ENCODE measurements at regions not wholly inside any gene's neighbourhood (a gene's known extent, or its start where the extent isn't known, plus 50 kb on each side); places are given as distances from the start of the nearest gene placed in this dataset.

DNA sequence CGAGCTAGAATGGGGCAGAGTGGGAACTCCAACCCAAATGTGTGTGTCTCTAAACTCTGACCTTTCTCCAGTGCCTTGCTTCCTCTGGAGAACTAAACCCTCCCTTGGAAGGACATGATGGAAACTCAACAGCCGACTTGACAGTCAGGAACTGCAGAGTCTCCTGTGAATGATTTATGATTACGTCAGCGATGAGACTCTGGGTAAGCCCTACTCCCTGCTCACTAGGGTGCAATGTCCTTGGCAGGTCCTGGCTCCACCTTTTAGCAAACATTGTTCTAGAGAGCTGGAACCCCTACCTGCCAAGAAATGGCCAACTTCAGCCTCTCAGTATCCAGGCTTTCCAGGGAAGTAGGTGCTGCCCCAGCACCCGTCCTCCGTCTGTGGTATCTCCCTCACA, 96.1 kb upstream of the CD82 start:
- peaks cover 20% of the 10 kb centered on the region for H3K27me3 Mint-ChIP-seq
- H3K36me3 ChIP-seq (ENCODE audit: insufficient read depth, low read length): no peaks in the 10 kb centered on the region
- no peak overlapping the region for H3K27ac Mint-ChIP-seq
- peaks cover 0 to 9% of the 10 kb centered on the region in 2 experiments for H3K9me3 ChIP-seq (ENCODE audit: control insufficient read depth in 1 of 2, insufficient read depth in 1 of 2, low read length in 2 of 2)
- intact Hi-C loops (cut with DNase I, micrococcal nuclease): no loop called here
- no peak overlapping the region for H3K27ac ChIP-seq (ENCODE audit: low read depth in 1 of 2, low read length in 2 of 2)
- no peak overlapping the region for H3K4me3 ChIP-seq (ENCODE audit: low read length)
- H3K4me3 Mint-ChIP-seq: no peak overlapping the region
- no peaks in the 10 kb centered on the region for H3K4me1 ChIP-seq (ENCODE audit: insufficient read depth, low read length)
- ATAC-seq (ENCODE audit: poor library complexity): no peak
- H3K36me3 Mint-ChIP-seq (ENCODE audit: low read depth): no peaks in the 10 kb centered on the region
- H3K9me3 Mint-ChIP-seq: no peaks in the 10 kb centered on the region
- H3K27me3 ChIP-seq (ENCODE audit: control insufficient read depth in 1 of 2, insufficient read depth in 2 of 2, low read length in 2 of 2): peaks cover 0 to 5% of the 10 kb centered on the region in 2 experiments
- POLR2A ChIA-PET: no interaction called here
- CTCF ChIA-PET: no interaction called here
- DNase-seq: no peak
- no peaks in the 10 kb centered on the region for H3K4me1 Mint-ChIP-seq (ENCODE audit: low read depth)
- no peak for TF ChIP-seq CTCF (IDR thresholded peaks at IDR 0.05)

DNA sequence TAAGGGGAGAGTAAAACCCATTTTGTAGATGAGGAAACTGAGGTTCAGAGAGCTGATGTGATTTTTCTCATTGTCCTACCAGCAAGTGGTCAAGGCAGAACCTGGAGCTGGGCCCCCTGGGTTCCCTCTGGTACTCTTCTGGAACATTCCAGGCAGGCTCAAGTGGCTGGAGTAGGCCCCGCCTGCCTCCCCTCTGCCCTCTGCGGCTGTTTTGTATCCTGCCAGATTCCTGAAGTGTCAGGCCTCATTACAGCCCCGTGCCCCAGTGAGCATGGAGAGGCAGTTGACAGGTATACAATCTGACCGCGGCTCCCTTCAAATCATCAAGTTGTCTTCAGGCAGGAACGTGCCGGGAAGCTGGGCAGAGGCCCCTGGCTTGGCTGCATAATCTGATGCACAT, 94.6 kb upstream of the CD82 start:
- Mint-ChIP-seq H3K4me1 (ENCODE audit: low read depth) (no peaks in the 10 kb centered on the region), H3K4me3 (no peak overlapping the region), H3K27ac (no peak overlapping the region), H3K36me3 (ENCODE audit: low read depth) (no peaks in the 10 kb centered on the region), H3K27me3 (peaks cover 31% of the 10 kb centered on the region), H3K9me3 (no peaks in the 10 kb centered on the region)
- ChIA-PET POLR2A (no interaction called here), CTCF (no interaction called here)
- no peak overlapping the region for H3K4me3 ChIP-seq (ENCODE audit: low read length)
- no peak overlapping the region for H3K27ac ChIP-seq (ENCODE audit: low read depth in 1 of 2, low read length in 2 of 2)
- intact Hi-C loops (cut with DNase I, micrococcal nuclease): no loop called here
- peaks cover 0 to 9% of the 10 kb centered on the region in 2 experiments for H3K9me3 ChIP-seq (ENCODE audit: control insufficient read depth in 1 of 2, insufficient read depth in 1 of 2, low read length in 2 of 2)
- TF ChIP-seq CTCF (IDR thresholded peaks at IDR 0.05): no peak
- no peak for ATAC-seq (ENCODE audit: poor library complexity)
- DNase-seq: no peak
- no peaks in the 10 kb centered on the region for H3K36me3 ChIP-seq (ENCODE audit: insufficient read depth, low read length)
- H3K4me1 ChIP-seq (ENCODE audit: insufficient read depth, low read length): no peaks in the 10 kb centered on the region
- peaks cover 5 to 7% of the 10 kb centered on the region in 2 experiments for H3K27me3 ChIP-seq (ENCODE audit: control insufficient read depth in 1 of 2, insufficient read depth in 2 of 2, low read length in 2 of 2)

GRCh38 chr11:44471603-44472002, 93.9 kb upstream of the CD82 start:
- no peak overlapping the region for H3K4me3 ChIP-seq (ENCODE audit: low read length)
- H3K4me3 Mint-ChIP-seq: no peak overlapping the region
- intact Hi-C loops (cut with DNase I, micrococcal nuclease): no loop called here

More at GRCh38 chr11:44471603-44472002, 93.9 kb upstream of the CD82 start:
- no peak for DNase-seq
- Mint-ChIP-seq H3K27ac (no peak overlapping the region), H3K4me1 (ENCODE audit: low read depth) (no peaks in the 10 kb centered on the region), H3K27me3 (peaks cover 37% of the 10 kb centered on the region), H3K36me3 (ENCODE audit: low read depth) (no peaks in the 10 kb centered on the region), H3K9me3 (no peaks in the 10 kb centered on the region)
- Histone ChIP-seq H3K9me3 (ENCODE audit: control insufficient read depth in 1 of 2, insufficient read depth in 1 of 2, low read length in 2 of 2) (peaks cover 0 to 2% of the 10 kb centered on the region in 2 experiments), H3K27ac (ENCODE audit: low read depth in 1 of 2, low read length in 2 of 2) (no peak overlapping the region), H3K4me1 (ENCODE audit: insufficient read depth, low read length) (no peaks in the 10 kb centered on the region), H3K36me3 (ENCODE audit: insufficient read depth, low read length) (no peaks in the 10 kb centered on the region), H3K27me3 (ENCODE audit: control insufficient read depth in 1 of 2, insufficient read depth in 2 of 2, low read length in 2 of 2) (peaks cover 5 to 11% of the 10 kb centered on the region in 2 experiments)
- no peak for TF ChIP-seq CTCF (IDR thresholded peaks at IDR 0.05)
- no peak for ATAC-seq (ENCODE audit: poor library complexity)
- ChIA-PET POLR2A (no interaction called here), CTCF (no interaction called here)
